T-cell (primary cell): ENCODE measurements at regions not wholly inside any gene's neighbourhood (a gene's known extent, or its start where the extent isn't known, plus 50 kb on each side); places are given as distances from the start of the nearest gene placed in this dataset.

Source experiments
- ATAC-seq, 4 experiments: fragments of 200-7000 bp in 3 of 4; fragments of 150-1000 bp in 1 of 4; cut with Tn5 transposase; replicated peaks in 1 of 4; 1 replicate in 3 of 4; 2 replicates in 1 of 4; pipeline ENCODE4 v1.10.0; 2021; ENCODE audit warnings: moderate library complexity in 3 of 4, mild to moderate bottlenecking in 2 of 4, moderate number of reproducible peaks in 1 of 4
- CTCF ChIA-PET, 2 donors: fragments of 300-600 bp; sonication (Branson Sonifier 250); formaldehyde crosslinking; loops; one replicate each; lab custom pipeline; 2022; ENCODE audit warnings: antibody characterized with exemption in 2 of 2; lab: Charles Lee
- POLR2A ChIA-PET, 2 donors: fragments of 300-600 bp; sonication (Branson Sonifier 250); formaldehyde crosslinking; loops; one replicate each; lab custom pipeline; 2022; ENCODE audit warnings: antibody characterized with exemption in 2 of 2; lab: Charles Lee
- DNase-seq, 35 experiments: peaks; one replicate each; pipeline versions ENCODE4 v3.0.0 to v3.0.0-alpha.2; 2013 to 2023
- H3K27ac ChIP-seq: one replicate; pipeline ENCODE4 v1.5.1; 2013; ENCODE audit warnings: low read length
- H3K27me3 ChIP-seq, 2 experiments: replicated peaks in 1 of 2; 1 replicate in 1 of 2; 2 replicates in 1 of 2; pipeline versions ENCODE4 v1.6.1 to v1.7.0; 2013; ENCODE audit warnings: low read length in 1 of 2, mixed read lengths in 1 of 2; ENCODE audit not compliant: control insufficient read depth in 2 of 2, insufficient read depth in 2 of 2; ENCODE audit errors: extremely low read depth in 1 of 2
- H3K36me3 ChIP-seq, 2 donors: 1 replicate in 1 of 2; 2 replicates in 1 of 2; pipeline versions ENCODE4 v1.6.1 to v1.7.0; 2013; ENCODE audit warnings: low read length in 1 of 2; ENCODE audit not compliant: control insufficient read depth in 2 of 2, insufficient read depth in 1 of 2; ENCODE audit errors: extremely low read depth in 1 of 2
- H3K4me1 ChIP-seq, 2 experiments: 1 replicate in 1 of 2; 2 replicates in 1 of 2; pipeline versions ENCODE4 v1.6.1 to v1.7.0; 2013; ENCODE audit warnings: low read length in 2 of 2, mixed read lengths in 1 of 2; ENCODE audit not compliant: insufficient read depth in 2 of 2, control insufficient read depth in 1 of 2; ENCODE audit errors: extremely low read depth in 1 of 2
- H3K4me3 ChIP-seq, 2 donors: 1 replicate in 1 of 2; 2 replicates in 1 of 2; pipeline versions ENCODE4 v1.5.1 to v1.7.0; 2013; ENCODE audit warnings: mild to moderate bottlenecking in 2 of 2, low read length in 1 of 2, moderate library complexity in 1 of 2; ENCODE audit not compliant: control insufficient read depth in 1 of 2; ENCODE audit errors: extremely low read depth in 1 of 2
- H3K9me3 ChIP-seq: 2 replicates; pipeline ENCODE4 v1.7.0; 2013
- H3K27ac Mint-ChIP-seq, 2 donors: one replicate each; pipeline ENCODE4 v1.8.0; 2020 to 2021; ENCODE audit warnings: mild to moderate bottlenecking in 2 of 2, mixed read lengths in 2 of 2
- H3K27me3 Mint-ChIP-seq, 2 donors: one replicate each; pipeline ENCODE4 v1.8.0; 2021 to 2022; ENCODE audit warnings: mixed read lengths in 2 of 2
- H3K36me3 Mint-ChIP-seq: one replicate; pipeline ENCODE4 v1.8.0; 2021; ENCODE audit warnings: mixed read lengths
- H3K4me1 Mint-ChIP-seq, 3 donors: one replicate each; pipeline ENCODE4 v1.8.0; 2020 to 2022; ENCODE audit warnings: mixed read lengths in 3 of 3, mild to moderate bottlenecking in 1 of 3
- H3K4me3 Mint-ChIP-seq, 3 donors: one replicate each; pipeline ENCODE4 v1.8.0; 2020 to 2022; ENCODE audit warnings: mild to moderate bottlenecking in 3 of 3, mixed read lengths in 3 of 3, moderate library complexity in 3 of 3
- H3K9me3 Mint-ChIP-seq, 3 donors: one replicate each; pipeline ENCODE4 v1.8.0; 2020 to 2022; ENCODE audit warnings: mixed read lengths in 3 of 3
- WGBS: methylation state at CpG from one replicate; pipeline ENCODE4 v1.1.5; 2013; ENCODE audit warnings: missing lambda C conversion rate; ENCODE audit not compliant: insufficient coverage; 5-methylcytosine and 5-hydroxymethylcytosine counted together

GRCh38 chr3:118347396-118348168 is 687.1 kb downstream of the IGSF11 start:
- no peaks in the 10 kb centered on the region for H3K27me3 Mint-ChIP-seq
- ChIA-PET CTCF (no interaction called here), POLR2A (no interaction called here)
- Histone ChIP-seq H3K4me3 (no peak overlapping the region), H3K27ac (no peak overlapping the region), H3K27me3 (no peaks in the 10 kb centered on the region), H3K4me1 (no peaks in the 10 kb centered on the region), H3K36me3 (no peaks in the 10 kb centered on the region), H3K9me3 (no peaks in the 10 kb centered on the region)
- H3K27ac Mint-ChIP-seq, result no peak overlapping the region
- H3K36me3 Mint-ChIP-seq, result no peaks in the 10 kb centered on the region
- no peaks in the 10 kb centered on the region for H3K4me1 Mint-ChIP-seq
- H3K9me3 Mint-ChIP-seq, result peaks cover 4 to 14% (median 12%) of the 10 kb centered on the region in 3 donors
- no peak for ATAC-seq
- no peak for DNase-seq
- H3K4me3 Mint-ChIP-seq, result no peak overlapping the region

GRCh38 chr3:118348169-118348557 is 686.5 kb downstream of the IGSF11 start:
- Mint-ChIP-seq H3K9me3 (peaks cover 4 to 16% (median 14%) of the 10 kb centered on the region in 3 donors), H3K4me3 (no peak overlapping the region), H3K27ac (no peak overlapping the region), H3K36me3 (no peaks in the 10 kb centered on the region), H3K4me1 (no peaks in the 10 kb centered on the region), H3K27me3 (no peaks in the 10 kb centered on the region)
- ChIA-PET POLR2A (no interaction called here), CTCF (no interaction called here)
- H3K9me3 ChIP-seq, result no peaks in the 10 kb centered on the region
- no peak for DNase-seq
- no peak overlapping the region for H3K4me3 ChIP-seq
- H3K27me3 ChIP-seq, result no peaks in the 10 kb centered on the region
- no peaks in the 10 kb centered on the region for H3K36me3 ChIP-seq
- no CpG with 5 or more reads among the region's 1 CpG for WGBS
- H3K4me1 ChIP-seq, result no peaks in the 10 kb centered on the region
- no peak overlapping the region for H3K27ac ChIP-seq
- ATAC-seq, result no peak

- DNase-seq (no peak), ATAC-seq (no peak)
- Histone ChIP-seq H3K4me3 (no peak overlapping the region), H3K27ac (no peak overlapping the region), H3K4me1 (no peaks in the 10 kb centered on the region), H3K36me3 (no peaks in the 10 kb centered on the region), H3K9me3 (no peaks in the 10 kb centered on the region), H3K27me3 (no peaks in the 10 kb centered on the region)
- Mint-ChIP-seq H3K36me3 (no peaks in the 10 kb centered on the region), H3K9me3 (peaks cover 30 to 50% (median 37%) of the 10 kb centered on the region in 3 donors), H3K27ac (no peak overlapping the region), H3K4me1 (no peaks in the 10 kb centered on the region), H3K4me3 (no peak overlapping the region), H3K27me3 (no peaks in the 10 kb centered on the region)
- no CpG with 5 or more reads among the region's 1 CpG for WGBS
- CTCF ChIA-PET, result no interaction called here
- POLR2A ChIA-PET, result no interaction called here
Observed at GRCh38 chr3:118354556-118354955, 680.1 kb downstream of the IGSF11 start.

- ATAC-seq, result no peak
- no peak overlapping the region for H3K27ac Mint-ChIP-seq
- H3K4me1 Mint-ChIP-seq, result no peaks in the 10 kb centered on the region
- H3K36me3 Mint-ChIP-seq, result no peaks in the 10 kb centered on the region
- DNase-seq, result no peak
- no CpG with 5 or more reads among the region's 4 CpGs for whole genome bisulfite sequencing
- peaks cover 3% of the 10 kb centered on the region for H3K9me3 ChIP-seq
- no peak overlapping the region for H3K4me3 Mint-ChIP-seq
- H3K27me3 Mint-ChIP-seq, result no peaks in the 10 kb centered on the region
- ChIA-PET POLR2A (no interaction called here), CTCF (no interaction called here)
- no peak overlapping the region for H3K4me3 ChIP-seq
- no peaks in the 10 kb centered on the region for H3K4me1 ChIP-seq
- H3K27me3 ChIP-seq, result no peaks in the 10 kb centered on the region
- peaks cover 13 to 32% (median 18%) of the 10 kb centered on the region in 3 donors for H3K9me3 Mint-ChIP-seq
- H3K36me3 ChIP-seq, result no peaks in the 10 kb centered on the region
- H3K27ac ChIP-seq, result no peak overlapping the region
Observed at GRCh38 chr3:118369892-118370491, 664.7 kb downstream of the IGSF11 start.

- no peaks in the 10 kb centered on the region for H3K4me1 ChIP-seq
- Mint-ChIP-seq H3K36me3 (no peaks in the 10 kb centered on the region), H3K27me3 (no peaks in the 10 kb centered on the region), H3K9me3 (peaks cover 5 to 17% (median 14%) of the 10 kb centered on the region in 3 donors), H3K4me1 (no peaks in the 10 kb centered on the region), H3K4me3 (no peak overlapping the region), H3K27ac (no peak overlapping the region)
- no peak for ATAC-seq
- no peak for DNase-seq
- no peak overlapping the region for H3K4me3 ChIP-seq
- H3K27ac ChIP-seq, result no peak overlapping the region
- H3K9me3 ChIP-seq, result no peaks in the 10 kb centered on the region
- H3K27me3 ChIP-seq, result no peaks in the 10 kb centered on the region
- no peaks in the 10 kb centered on the region for H3K36me3 ChIP-seq
- no CpG with 5 or more reads among the region's 2 CpGs for WGBS
- ChIA-PET CTCF (no interaction called here), POLR2A (no interaction called here)
Observed at GRCh38 chr3:118380576-118380975, 654.1 kb downstream of the IGSF11 start.

GRCh38 chr3:118396491-118396890 is 638.2 kb downstream of the IGSF11 start:
- Mint-ChIP-seq H3K9me3 (peaks cover 3 to 13% (median 7%) of the 10 kb centered on the region in 3 donors), H3K27ac (no peak overlapping the region), H3K36me3 (no peaks in the 10 kb centered on the region), H3K27me3 (no peaks in the 10 kb centered on the region), H3K4me1 (no peaks in the 10 kb centered on the region), H3K4me3 (no peak overlapping the region)
- ChIA-PET CTCF (no interaction called here), POLR2A (no interaction called here)
- WGBS, result no CpG with 5 or more reads among the region's 1 CpG
- ATAC-seq, result no peak
- H3K9me3 ChIP-seq, result no peaks in the 10 kb centered on the region
- no peak overlapping the region for H3K27ac ChIP-seq
- no peak overlapping the region for H3K4me3 ChIP-seq
- H3K27me3 ChIP-seq, result no peaks in the 10 kb centered on the region
- no peak for DNase-seq
- H3K4me1 ChIP-seq, result no peaks in the 10 kb centered on the region
- no peaks in the 10 kb centered on the region for H3K36me3 ChIP-seq
